Activated CD4-positive, CD25-positive, alpha-beta regulatory T cell treated with anti-CD3 and anti-CD28 coated beads, Interleukin-2, amount 50 U/mL, for 24 hours (primary cell): ENCODE measurements at regions not wholly inside any gene's neighbourhood (a gene's known extent, or its start where the extent isn't known, plus 50 kb on each side); places are given as distances from the start of the nearest gene placed in this dataset.
"Not testable (repeated sequence)": the region's sequence is repeated elsewhere in the genome, so short reads cannot be mapped to it uniquely, and the experiment has no call there.

Experiments
- ATAC-seq, 2 donors: fragments of 150-1000 bp; cut with Tn5 transposase; one replicate each; pipeline ENCODE4 v1.10.0; 2021; ENCODE audit warnings: mild to moderate bottlenecking in 1 of 2, moderate library complexity in 1 of 2

DNA sequence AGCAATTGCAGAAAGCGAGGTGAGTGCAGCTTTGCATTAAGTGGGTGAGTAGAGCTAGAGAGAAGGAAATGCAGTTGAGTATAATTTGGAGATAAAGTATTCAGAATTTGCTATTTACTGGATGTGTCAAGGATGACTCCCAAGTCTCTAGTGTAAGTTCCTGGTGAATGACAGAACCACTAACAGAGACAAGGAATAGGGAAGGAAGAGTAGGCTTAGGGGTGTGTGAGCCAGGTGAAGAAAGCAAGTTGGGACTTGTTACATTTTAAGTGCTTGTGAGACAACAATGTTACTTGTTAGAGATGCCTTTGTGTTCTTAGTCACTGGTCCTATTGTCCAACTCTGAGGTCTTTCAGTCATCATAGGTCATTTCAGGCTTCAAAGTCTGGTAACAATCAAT, 70.8 kb downstream of the TBC1D26 start:
- not testable (repeated sequence) for ATAC-seq

DNA sequence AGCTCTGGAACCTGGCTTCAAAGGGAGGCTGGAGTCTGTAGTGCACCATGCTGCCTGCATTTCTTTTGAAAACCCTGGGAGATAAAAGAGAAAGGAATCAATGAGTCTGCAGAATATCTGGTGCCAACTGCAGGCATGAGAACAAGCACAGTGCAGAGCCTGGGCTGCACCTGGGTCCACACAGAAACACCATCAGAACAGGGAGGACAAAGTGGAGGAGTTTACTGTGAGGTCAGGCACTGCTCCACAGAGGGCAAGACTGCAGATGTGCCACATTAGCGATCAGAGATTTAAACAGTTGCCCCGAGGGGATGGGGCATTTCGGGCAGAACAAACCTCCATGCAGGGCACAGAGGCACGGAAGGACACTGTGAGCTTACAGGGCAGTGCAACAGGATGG, 74.7 kb downstream of the TBC1D26 start:
- ATAC-seq: not testable (repeated sequence)

DNA sequence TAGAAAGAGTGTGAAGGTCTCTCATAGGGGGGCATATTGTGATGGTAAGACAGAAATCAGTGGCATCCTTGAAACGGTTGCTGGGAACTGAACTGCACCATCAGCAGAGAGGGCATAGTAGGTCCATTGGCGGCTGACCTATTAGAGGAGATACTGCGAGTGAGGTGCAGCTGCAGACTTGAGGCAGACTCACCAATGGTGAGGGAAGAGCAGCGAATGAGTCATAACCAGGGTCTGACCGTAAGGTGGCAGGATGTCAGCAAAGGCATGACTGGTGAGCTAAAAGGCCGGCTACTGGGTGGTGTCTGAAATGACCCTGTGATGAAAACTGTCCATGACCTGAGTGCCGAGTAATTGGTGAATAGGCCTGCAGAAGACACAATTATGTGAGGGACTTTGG, 81.3 kb downstream of the TBC1D26 start:
- ATAC-seq: not testable (repeated sequence)

DNA sequence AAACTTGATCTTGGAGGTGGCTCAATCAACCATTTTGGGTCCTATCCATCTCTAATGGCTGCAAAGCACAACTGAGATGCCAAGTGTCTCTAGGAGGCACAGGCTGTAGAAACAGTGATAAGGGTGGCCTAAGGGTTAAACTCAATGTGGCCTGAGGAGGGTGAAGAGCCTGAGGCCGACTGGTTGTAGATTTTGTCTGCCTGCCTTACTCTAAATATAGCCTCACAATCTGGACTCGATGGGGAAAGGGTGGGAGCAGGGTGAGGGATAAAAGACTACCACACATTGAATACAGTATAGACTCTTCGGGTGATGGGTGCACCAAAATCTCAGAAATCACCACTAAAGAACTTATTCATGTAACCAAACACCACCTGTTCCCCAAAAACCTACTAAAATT, 81.9 kb downstream of the TBC1D26 start:
- not testable (repeated sequence) for ATAC-seq

DNA sequence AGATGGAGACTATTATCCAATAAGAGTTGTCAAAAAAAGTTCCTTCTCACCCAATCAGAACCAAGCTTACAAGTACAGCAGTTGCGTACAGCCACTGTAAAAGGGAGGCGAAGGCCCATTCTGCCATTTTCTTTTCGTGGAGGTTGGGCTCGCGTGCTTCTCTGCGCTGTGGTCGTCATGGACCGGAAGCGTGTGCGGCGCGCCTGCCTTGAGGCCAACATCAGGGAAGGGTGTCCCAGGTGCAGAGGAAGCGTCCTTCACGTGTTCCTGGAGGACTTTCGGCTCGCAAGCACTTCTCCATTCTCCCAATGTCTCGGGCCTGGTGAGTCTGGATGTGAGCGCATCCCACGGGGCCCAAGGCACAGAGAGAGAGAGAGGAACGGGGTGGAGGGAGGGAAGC, 85.8 kb downstream of the TBC1D26 start:
- not testable (repeated sequence) for ATAC-seq

DNA sequence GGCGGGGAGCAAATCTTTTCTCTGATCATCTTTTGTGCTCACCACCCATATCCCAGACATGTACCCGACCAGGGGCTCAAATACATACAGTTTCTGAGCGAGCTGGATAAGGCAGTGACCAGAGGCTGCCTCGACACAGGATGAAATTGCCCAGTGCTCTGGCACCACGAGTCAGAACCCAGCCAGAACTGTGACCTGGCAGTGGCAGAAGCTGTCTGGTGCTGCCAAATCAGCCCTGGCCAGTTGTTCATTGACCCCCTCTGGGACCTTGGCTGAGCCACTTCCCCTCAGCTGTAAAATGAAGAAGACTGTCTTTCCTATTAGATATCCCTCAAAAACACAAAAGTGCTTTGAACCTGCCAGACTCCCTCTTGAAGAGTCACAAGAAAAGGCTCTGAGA, 90.2 kb downstream of the TBC1D26 start:
- not testable (repeated sequence) for ATAC-seq

DNA sequence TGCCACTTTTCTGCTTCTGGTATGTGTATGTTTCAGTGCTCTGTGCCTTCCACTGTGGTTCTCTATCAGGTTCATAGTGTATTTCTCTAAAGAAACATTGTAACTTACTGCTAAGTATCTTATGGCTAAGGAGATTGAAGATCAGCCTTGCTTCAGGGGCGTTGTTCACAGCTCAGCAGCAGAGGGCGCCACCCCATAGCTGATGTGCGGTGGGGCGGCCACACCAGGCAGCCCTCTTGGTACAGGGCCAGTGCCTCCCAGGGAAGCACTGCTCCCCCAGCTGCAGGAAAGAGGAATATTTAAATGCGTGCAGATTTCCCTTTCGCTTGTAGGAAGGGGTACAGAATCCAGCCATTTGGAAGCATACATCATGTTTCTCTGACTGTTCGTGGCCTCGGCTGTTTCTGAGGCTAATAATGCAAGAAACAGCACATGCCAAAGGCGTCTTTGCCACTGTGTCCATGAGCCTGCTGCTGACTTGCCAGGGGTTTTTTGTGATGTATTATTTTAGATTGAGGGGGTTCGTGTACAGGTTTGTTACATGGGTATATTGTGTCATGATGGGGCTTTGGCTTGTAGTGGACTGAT, 96.7 kb downstream of the TBC1D26 start:
- peak; percentile 62 to 70 for ATAC-seq

DNA sequence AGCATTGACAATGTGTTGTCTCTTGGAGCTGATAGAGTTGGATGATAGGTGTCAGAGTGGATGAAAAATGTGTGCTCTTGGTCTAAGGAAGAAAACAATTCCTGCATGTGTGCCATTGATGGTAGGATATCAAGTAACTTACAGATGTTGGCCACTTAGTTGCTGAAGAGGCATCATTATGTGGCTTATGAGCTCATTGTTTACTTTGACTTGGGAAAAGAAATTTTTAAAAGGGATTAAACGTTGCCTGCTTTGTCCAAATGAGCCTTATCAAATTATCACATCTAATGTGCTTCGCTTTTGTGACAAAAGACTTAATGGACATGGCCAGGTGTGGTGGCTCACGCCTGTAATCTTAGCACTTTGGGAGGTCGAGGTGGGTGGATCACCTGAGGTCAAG, 98.1 kb downstream of the TBC1D26 start:
- ATAC-seq: not testable (repeated sequence)

DNA sequence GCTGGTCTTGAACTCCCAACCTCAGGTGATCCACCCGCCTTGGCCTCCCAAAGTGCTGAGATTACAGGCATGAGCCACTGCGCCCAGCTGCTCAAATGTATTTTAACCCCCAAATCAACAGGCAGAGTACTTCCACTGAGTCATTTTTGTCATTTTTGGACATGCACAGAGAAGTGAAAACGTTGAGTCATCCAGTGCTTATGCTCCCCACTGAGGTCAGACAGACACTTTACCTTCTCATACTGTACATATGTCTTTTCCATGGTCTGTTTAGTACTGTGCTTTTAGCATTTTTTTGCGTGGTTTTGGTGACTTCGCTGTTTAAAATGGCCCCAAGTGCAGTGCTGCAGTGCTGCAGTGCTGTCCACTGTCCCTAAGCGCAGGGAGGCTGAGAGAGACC, 99.1 kb downstream of the TBC1D26 start:
- peak; percentile 78 to 86 for ATAC-seq

DNA sequence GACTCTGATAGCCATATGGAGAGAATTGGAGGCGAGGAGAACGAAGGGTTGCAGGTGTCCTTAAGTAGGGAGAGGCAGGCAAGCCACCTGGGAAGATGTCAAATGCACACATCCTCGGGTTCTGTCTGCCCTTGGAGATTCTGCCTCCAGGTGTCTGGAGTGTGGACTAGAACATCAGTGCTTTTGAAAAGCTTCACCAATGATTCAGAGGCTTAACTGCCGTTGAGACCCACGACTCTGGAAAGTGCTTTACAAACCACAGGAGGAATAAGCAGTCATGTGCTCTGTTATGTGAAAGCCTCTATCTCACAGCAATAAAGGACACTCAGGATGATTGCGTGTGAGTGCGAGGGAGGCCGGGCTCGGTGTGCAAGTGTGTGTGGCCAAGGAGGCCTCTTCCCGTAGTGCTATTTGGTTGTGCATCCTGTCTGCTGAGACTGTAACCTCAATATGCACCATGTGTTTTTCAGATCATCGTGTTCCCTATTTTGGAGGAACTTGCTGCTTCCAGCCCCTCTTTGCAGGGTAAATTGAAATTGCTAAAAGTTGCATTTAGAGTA, 100.9 kb downstream of the TBC1D26 start:
- peak in 1 of 2 donors; percentile 7 for ATAC-seq

DNA sequence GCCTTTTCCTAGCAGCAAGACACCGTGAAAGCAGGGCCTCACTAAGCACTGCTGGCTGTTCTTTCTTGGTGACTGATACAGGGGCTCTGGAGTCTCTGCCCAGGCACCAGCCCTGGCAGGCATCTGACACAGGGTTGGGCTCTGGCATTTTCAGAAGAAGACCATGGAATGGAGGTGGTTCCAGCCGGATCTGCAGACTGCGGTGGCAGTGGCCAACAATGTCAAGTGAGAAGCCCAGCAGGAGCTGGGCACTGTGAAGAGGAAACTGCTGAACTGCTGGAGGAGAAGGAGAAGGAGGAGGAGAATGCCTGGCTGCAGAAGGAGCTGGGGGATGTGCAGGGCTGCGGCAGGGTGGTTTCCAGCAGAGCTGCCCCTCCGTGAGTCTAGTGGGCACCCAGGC, 101.8 kb downstream of the TBC1D26 start:
- ATAC-seq: not testable (repeated sequence)

DNA sequence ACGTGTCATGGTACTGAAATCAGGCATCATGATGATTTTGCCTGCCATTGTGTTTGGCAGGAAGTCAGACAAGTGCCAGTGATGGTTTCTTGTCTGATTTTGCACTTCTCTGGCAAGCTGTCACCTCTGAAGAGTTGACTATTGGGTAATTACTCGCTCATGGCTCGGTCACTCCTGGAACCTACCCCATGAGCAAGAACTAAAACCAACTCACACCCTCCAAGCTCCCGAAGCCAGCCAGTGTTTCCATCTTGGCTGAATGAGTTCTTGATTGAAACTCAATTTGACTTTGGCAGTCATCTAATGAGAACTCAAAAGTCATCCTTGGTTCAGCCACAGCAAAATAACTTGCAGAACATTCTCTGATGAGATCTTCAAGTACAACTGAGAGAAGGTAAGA, 103.4 kb downstream of the TBC1D26 start:
- not testable (repeated sequence) for ATAC-seq

DNA sequence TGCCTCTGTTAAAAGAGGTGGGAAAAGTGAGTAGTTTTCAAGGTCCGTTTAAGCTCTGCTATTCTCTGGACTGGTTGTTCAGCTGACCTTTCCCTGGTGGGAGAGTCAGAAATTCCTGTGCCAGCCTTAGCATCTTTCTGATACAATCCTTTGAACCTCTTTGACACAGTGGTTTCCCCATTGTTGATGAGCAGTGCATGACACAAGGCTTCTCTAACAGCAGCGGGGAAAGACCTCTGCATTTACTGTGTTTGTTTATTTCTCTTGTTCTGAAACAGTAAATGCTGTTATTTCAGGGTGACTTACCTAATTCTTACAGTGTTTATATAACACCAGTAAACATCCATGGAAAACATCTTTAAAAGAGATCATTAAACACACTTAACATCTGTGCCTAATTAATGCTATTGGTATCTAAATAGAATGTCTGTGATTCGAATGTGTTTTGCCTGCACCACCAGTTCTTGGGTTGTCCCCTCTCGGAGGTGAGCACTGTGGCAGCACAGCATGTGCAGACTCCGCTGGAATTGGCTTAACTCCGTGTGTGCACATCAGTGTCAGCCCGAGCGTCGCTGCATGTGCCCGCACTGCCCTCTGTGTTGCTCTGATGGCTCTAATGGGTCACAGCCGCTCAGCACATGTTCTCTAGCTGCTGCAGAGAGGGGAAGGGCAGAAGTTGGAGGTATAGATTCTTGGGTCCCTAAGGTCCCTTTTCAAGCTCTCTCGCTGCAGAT, 104.3 kb downstream of the TBC1D26 start:
- ATAC-seq: not testable (repeated sequence)

DNA sequence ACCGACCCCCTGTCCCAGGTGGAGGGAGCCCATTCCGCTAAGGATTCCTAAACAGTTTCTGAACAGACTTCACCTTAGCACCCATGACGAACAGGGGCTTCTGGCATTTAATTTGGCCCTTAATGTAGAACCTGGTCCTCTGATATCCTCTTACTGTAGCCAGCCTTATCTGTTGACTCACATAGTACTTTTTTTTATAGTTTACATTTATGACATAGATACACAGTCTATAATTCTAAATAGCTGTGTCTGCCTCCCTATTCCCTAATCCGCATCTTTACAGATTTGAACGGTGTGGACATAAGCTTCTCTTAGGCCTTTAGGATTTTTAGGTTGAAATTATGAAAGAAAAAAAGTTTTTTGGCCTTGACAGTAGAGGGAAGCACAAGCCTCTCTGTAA, 104.9 kb downstream of the TBC1D26 start:
- ATAC-seq: not testable (repeated sequence)

DNA sequence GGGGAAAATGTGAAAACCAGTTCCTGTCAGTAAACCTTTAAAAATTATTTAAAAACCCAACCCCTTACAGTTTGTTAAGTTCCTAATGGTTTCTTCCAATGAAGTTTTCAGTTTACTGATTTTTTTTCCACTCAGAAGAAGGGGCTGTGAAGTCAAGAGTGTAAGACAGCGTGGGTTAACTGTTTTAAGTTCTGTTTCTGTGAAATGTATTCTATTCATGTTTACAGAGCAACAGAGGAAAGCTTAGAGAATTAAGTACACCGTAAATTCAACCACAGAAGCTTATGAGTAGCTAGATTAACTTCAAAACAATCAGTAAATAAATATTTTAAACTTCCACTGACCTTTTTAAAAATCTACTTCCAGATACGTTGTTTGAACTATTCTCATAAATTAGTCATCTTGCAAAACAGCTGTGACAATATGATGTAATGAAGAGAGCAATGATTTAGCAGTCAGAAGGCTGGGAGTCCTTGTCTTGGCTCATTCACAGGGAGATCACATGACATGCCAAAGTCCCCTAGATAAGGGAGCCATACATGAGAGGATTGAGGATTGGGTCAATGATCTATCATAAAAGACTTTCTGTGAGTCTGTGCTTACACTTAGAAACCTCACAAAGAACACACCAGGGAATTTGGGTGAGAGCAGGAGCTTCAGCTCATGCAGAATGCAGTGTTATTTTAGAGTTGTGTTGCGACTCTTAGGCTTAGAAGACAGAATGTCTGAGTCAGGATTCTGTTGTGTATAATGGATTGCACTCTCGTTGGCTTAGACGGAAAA, 97.3 kb upstream of the ADORA2B start:
- ATAC-seq: peak in 1 of 2 donors; percentile 22

DNA sequence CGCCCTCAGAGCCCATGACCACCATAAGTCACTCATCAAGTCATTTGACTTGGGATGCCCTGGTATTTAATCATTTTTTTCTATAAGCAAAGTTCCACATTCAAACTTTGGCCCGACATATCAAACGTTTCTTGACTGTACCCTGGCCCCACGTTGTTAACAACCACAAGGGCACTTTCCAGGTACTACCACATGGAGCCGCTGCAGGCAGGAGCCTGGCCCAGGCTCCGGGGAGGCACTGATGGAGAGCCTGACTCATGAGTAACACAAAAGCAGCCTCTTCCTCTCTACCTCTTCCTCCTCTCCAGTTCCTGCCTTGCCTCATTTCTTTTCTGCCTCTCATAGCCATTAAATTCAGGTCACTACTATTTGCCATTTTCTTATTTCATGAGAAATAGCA, 95.9 kb upstream of the ADORA2B start:
- peak; percentile 81 to 86 for ATAC-seq

DNA sequence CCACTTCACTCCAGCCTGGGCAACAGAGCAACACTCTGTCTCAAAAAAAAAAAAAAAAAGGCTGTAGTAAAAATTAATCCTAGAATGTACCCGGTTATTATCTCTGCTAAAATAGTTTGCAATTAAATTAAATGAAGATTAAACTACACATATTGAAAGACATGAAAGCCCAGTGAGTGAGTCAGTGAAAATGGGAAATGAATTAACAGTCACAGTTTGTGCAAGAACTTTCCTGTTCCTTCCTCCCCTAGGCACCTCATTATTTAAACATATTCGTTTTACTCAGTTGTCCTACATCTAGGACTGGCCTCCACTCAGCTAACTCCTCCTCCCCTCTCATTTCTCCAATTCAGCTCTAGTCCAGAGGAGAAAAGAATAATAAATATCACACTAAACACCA, 94.9 kb upstream of the ADORA2B start:
- ATAC-seq: not testable (repeated sequence)

DNA sequence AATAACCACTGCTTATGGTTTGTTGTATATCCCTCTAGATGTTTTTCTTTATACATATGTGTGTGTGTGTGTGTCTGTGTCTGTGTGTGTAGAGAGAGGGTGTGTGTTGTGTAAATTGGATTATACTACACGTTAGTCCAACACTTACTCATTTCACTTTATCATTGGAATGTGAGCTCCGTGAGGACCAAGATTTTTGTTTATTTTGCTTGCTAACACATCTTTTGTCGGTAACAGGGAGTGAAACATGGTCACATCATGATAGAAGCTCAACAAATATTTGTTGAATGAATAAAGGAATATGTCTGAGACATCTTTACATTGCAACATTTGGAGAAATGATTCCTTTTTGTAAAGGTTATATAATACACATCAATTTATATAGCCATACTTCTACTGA, 94.2 kb upstream of the ADORA2B start:
- ATAC-seq: not testable (repeated sequence)

DNA sequence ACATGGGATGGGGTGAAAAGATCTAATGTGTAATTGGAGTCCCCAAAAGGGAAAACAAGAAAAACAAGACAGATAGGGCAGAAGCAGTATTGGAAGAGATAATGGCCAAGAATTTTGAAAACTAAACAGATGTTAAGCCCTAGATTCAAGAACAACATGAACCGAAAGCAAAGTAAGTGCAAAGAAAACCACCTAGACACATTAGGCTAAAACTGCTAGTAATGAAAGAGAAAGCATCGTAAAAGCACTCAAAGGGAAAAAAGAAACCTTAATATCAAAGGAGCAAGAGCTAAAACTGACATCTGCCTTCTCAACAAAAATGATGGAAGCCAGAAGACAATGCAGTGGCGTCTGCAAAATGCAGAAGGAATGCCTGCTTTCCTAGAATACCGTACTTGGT, 92.1 kb upstream of the ADORA2B start:
- peak; percentile 46 to 58 for ATAC-seq

DNA sequence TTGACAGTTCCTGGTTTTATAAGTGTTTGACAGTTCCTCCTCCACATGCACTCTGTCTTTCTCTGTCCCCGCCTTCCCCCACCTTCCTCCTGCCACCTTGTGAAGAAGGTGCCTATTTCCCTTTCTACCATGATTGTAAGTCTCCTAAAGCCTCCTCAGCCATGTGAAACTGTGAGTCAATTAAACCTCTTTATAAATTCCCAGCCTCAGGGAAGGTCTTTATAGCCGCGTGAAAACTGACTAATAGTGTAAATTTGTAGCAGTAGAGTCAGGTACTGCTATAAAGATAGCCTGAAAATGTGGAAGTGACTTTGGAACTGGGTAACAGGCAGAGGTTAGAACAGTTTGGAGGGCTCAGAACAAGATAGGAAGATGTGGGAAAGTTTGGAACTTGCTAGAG, 88.7 kb upstream of the ADORA2B start:
- ATAC-seq: not testable (repeated sequence)

DNA sequence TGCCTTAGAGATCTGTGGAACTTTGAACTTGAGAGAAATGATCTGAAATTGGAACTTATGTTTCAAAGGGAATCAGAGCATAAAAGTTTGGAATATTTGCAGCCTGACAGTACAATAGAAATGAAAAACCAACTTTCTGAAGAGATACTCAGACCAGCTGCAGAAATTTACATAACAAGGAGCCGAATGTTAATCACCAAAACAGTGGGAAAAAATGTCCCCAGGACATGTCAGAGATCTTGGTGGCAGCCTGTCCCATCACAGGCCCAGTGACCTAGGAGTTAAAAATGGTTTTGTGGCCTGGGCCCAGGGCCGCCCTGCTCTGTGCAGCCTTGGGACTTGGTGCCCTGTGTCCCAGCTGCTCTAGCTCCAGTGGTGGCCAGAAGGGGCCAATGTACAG, 88.2 kb upstream of the ADORA2B start:
- ATAC-seq: not testable (repeated sequence)

DNA sequence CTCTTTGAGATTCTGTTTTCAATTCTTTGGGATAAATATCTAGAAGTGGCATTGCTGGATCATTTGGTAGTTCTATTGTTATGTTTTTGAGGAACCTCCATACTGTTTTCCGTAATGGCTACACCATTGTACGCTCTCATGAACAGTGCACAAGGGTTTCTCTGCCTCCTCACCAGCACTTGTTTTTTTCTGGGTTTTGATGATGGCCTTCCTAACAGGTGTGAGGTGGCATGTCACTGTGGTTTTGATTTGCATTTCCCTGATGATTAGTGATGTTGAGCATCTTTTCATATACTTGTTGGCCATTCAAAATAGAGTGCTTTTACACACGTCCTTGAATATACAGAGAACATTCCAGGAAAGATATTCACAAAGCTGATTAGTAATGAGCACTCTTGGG, 86.8 kb upstream of the ADORA2B start:
- ATAC-seq: not testable (repeated sequence)

DNA sequence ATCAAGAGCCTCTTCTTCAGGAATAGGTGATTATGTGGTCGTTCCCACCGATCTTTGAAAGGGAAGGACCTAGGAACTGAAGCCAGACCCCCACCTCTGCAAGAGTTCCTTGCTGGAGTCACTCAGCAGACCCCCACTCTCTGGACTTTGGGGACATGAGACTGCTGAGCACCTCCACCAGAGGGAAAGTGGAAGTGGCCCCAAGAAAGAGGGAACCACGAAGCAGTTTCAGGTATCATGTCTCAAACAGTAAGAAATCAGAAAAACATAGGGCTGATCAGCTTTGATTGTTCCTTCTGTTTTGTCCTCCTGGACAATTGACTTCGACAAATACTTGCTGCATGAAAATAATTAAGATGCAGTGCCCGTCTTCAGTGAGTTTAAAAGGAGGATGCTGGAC, 84.2 kb upstream of the ADORA2B start:
- ATAC-seq: not testable (repeated sequence)
